ENCODE measurements at regions not wholly inside any gene's neighbourhood (a gene's known extent, or its start where the extent isn't known, plus 50 kb on each side); places are given as distances from the start of the nearest gene placed in this dataset.

DNA sequence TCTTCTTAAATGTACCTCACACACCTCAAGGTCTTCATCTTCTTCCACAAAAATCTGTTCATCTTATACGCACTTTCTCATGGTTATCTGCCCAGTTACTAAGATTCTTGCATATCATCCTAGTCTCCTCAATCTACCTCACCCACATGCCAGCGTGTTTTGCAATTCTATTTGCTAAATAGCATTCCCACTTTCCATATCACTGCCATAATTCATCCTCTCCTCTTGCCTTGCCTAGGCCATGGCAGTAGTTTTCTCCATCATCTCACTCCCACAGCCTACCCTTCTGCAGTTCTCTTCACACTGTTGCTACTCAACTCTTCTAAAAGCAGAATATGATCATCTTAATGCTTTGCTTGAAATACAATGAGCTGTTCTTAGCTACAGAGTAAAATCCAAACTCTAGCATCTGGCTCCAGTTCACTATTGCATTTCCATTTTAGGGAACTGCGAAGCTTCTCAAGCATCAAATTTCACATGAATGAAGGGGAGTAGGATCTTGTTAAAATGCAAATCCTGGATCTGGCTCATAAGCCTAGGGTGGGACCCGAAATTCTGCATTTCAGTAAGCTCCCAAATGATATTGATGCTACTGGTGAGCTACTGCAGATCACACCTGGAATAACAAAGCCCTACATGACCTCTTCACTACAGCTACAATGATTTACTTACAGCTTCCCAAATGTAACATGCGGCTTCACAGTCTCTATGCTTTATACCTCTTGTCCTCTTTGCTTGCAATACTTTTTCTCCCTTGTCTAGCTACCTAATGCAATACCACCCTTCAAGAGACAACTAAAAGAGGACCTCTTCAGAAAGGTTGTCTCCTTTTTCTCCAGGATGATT lies 293.9 kb downstream of the SATB2 start:
- WGBS, 2 donors = 72 to 74% methylated on average over 5 of the region's 5 CpGs
- Histone ChIP-seq H3K27ac (ENCODE audit: low read depth in 1 of 2, low read length in 1 of 2) (no peak overlapping the region), H3K9me3 (ENCODE audit: control insufficient read depth in 4 of 4, insufficient read depth in 3 of 4, low read length in 3 of 4) (no peaks in the 10 kb centered on the region), H3K36me3 (ENCODE audit: control insufficient read depth in 4 of 4, insufficient read depth in 4 of 4, low read length in 4 of 4) (no peaks in the 10 kb centered on the region), H3K4me1 (ENCODE audit: control insufficient read depth in 5 of 5, insufficient read depth in 5 of 5, low read length in 5 of 5) (no peaks in the 10 kb centered on the region), H3K27me3 (ENCODE audit: control insufficient read depth in 3 of 3, insufficient read depth in 3 of 3, low read length in 2 of 3) (no peaks in the 10 kb centered on the region), H3K4me3 (no peak overlapping the region), H3K9ac (ENCODE audit: insufficient read depth in 1 of 2, low read length in 2 of 2) (no peak overlapping the region)
- TF ChIP-seq, protein P1, sequence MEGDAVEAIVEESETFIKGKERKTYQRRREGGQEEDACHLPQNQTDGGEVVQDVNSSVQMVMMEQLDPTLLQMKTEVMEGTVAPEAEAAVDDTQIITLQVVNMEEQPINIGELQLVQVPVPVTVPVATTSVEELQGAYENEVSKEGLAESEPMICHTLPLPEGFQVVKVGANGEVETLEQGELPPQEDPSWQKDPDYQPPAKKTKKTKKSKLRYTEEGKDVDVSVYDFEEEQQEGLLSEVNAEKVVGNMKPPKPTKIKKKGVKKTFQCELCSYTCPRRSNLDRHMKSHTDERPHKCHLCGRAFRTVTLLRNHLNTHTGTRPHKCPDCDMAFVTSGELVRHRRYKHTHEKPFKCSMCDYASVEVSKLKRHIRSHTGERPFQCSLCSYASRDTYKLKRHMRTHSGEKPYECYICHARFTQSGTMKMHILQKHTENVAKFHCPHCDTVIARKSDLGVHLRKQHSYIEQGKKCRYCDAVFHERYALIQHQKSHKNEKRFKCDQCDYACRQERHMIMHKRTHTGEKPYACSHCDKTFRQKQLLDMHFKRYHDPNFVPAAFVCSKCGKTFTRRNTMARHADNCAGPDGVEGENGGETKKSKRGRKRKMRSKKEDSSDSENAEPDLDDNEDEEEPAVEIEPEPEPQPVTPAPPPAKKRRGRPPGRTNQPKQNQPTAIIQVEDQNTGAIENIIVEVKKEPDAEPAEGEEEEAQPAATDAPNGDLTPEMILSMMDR (IDR thresholded peaks at IDR 0.05; ENCODE audit: control extremely low read depth, extremely low read depth) = no peak
- DNase-seq = no peak
- no peak for ATAC-seq (ENCODE audit: insufficient read depth, low FRiP score)

DNA sequence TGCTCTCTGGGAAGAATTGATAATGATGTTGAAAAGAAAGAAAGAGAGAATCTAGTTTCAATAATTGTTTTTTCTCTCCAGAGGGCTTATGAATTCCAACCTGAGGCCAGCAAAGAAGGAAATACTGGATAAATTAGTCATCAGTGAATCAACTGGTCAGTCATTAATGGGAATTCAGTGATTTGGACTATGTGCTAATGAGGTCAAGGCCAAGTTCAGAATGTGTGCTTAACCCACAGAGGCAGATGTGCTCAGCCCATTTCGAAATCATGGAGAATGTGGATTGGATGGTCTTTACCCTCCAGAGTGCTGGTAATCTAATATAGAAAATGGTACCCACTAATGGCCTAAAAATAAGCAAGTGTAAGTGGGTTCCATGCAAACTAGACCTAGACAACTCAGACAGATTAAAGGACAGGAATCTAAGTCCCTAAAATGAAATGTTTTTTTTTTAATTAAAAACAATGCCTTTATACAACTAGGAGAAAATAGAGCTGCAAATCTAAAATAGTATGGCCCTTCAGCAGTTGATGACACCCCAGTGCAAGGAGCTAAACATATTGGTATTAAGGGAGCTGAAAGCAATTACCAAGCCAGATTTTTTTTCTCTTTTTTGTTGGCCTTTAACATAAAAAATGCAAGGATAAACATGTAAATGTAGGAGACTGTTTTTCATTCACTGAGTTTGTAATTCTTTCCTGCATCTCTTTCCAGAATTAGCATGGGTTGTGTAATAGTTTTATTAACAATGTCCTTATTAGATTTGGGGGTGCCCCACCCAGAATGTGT lies 296.9 kb downstream of the SATB2 start:
- WGBS, 2 donors = 83 to 89% methylated on average over 1 of the region's 1 CpG
- H3K9me3 ChIP-seq (ENCODE audit: control insufficient read depth in 4 of 4, insufficient read depth in 3 of 4, low read length in 3 of 4) = no peaks in the 10 kb centered on the region
- no peak overlapping the region for H3K4me3 ChIP-seq
- no peaks in the 10 kb centered on the region for H3K36me3 ChIP-seq (ENCODE audit: control insufficient read depth in 4 of 4, insufficient read depth in 4 of 4, low read length in 4 of 4)
- ATAC-seq (ENCODE audit: insufficient read depth, low FRiP score) (no peak), DNase-seq (no peak)
- TF ChIP-seq, protein P1 (IDR thresholded peaks at IDR 0.05; ENCODE audit: control extremely low read depth, extremely low read depth) = no peak
- no peaks in the 10 kb centered on the region for H3K4me1 ChIP-seq (ENCODE audit: control insufficient read depth in 5 of 5, insufficient read depth in 5 of 5, low read length in 5 of 5)
- no peak overlapping the region for H3K9ac ChIP-seq (ENCODE audit: insufficient read depth in 1 of 2, low read length in 2 of 2)
- H3K27ac ChIP-seq (ENCODE audit: low read depth in 1 of 2, low read length in 1 of 2) = no peak overlapping the region
- H3K27me3 ChIP-seq (ENCODE audit: control insufficient read depth in 3 of 3, insufficient read depth in 3 of 3, low read length in 2 of 3) = no peaks in the 10 kb centered on the region

- H3K9me3 ChIP-seq (ENCODE audit: control insufficient read depth in 4 of 4, insufficient read depth in 3 of 4, low read length in 3 of 4) = no peaks in the 10 kb centered on the region
- no peaks in the 10 kb centered on the region for H3K27me3 ChIP-seq (ENCODE audit: control insufficient read depth in 3 of 3, insufficient read depth in 3 of 3, low read length in 2 of 3)
- no peaks in the 10 kb centered on the region for H3K4me1 ChIP-seq (ENCODE audit: control insufficient read depth in 5 of 5, insufficient read depth in 5 of 5, low read length in 5 of 5)
- no peak for ATAC-seq (ENCODE audit: insufficient read depth, low FRiP score)
- H3K36me3 ChIP-seq (ENCODE audit: control insufficient read depth in 4 of 4, insufficient read depth in 4 of 4, low read length in 4 of 4) = no peaks in the 10 kb centered on the region
- H3K27ac ChIP-seq (ENCODE audit: low read depth in 1 of 2, low read length in 1 of 2) = no peak overlapping the region
- TF ChIP-seq, protein P1 (IDR thresholded peaks at IDR 0.05; ENCODE audit: control extremely low read depth, extremely low read depth) = no peak
- H3K4me3 ChIP-seq = no peak overlapping the region
- H3K9ac ChIP-seq (ENCODE audit: insufficient read depth in 1 of 2, low read length in 2 of 2) = no peak overlapping the region
- WGBS, 2 donors = 63 to 68% methylated on average over 4 of the region's 4 CpGs
- no peak for DNase-seq
Measured at GRCh38 chr2:199160081-199160480, 297.7 kb downstream of the SATB2 start.
